ENCODE measurements at regions not wholly inside any gene's neighbourhood (a gene's known extent, or its start where the extent isn't known, plus 50 kb on each side); places are given as distances from the start of the nearest gene placed in this dataset.
A peak's percentile ranks its signal among the peaks of the same experiment; 100 is the strongest.
"Not testable (repeated sequence)": the region's sequence is repeated elsewhere in the genome, so short reads cannot be mapped to it uniquely, and the experiment has no call there.

- no peak for DNase-seq
Observed at GRCh38 chr14:34297786-34298520, 164.1 kb downstream of the SPTSSA start.

GRCh38 chr14:34283590-34283989 is 178.4 kb downstream of the SPTSSA start:
- DNase-seq: no peak

DNA sequence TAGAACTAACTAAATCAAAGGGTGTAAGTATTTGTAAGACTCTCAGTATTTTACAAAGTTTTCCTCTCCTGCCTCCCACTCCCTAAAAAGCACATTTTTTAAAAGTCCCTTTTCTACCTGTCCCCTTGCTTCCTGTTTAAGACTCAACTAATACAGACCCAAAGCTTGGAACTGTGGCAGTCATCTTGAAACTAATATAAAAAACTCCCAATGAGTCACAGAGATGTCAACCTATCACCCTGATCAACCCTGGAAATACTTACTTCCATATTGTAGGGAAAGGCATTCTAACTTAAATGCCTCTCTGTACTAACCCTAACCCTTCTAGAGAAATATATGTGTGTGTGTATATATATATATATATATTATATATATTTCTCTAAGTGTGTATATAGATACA is 184.8 kb downstream of the SPTSSA start:
- peak; percentile 4 for DNase-seq

- DNase-seq: no peak
Observed at GRCh38 chr14:34275530-34275929, 186.5 kb downstream of the SPTSSA start.

- no peak for DNase-seq
Observed at GRCh38 chr14:34275078-34275477, 187.0 kb downstream of the SPTSSA start.

DNA sequence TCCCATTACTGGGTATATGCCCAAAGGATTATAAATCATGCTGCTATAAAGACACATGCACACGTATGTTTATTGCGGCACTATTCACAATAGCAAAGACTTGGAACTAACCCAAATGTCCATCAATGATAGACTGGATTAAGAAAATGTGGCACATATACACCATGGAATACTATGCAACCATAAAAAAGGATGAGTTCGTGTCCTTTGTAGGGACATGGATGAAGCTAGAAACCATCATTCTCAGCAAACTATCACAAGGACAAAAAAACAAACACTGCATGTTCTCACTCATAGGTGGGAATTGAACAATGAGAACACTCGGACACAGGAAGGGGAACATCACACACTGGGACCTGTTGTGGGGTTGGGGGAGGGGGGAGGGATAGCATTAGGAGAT is 188.3 kb downstream of the SPTSSA start:
- not testable (repeated sequence) for DNase-seq

- no peak for DNase-seq
Observed at GRCh38 chr14:34270361-34270760, 191.7 kb downstream of the SPTSSA start.

DNA sequence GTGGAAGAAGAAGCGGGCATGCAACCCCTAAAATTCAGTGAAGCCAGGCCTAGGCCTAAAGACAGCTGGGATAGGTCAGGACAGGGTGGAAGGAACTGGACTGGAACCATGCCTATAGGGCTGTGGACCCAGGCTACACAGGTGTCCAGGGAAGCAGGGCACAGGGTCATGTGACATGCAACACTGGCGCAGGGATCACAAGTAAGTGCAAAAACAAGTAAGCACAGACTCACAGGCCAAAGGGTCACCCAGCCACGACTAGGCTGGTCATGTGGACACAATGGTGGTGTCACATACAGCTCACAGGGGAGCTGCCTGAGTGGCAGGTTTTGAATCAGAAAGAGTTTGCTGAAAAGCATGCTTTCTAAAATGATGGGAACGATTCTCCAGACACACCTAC is 195.7 kb downstream of the SPTSSA start:
- no peak for DNase-seq

DNA sequence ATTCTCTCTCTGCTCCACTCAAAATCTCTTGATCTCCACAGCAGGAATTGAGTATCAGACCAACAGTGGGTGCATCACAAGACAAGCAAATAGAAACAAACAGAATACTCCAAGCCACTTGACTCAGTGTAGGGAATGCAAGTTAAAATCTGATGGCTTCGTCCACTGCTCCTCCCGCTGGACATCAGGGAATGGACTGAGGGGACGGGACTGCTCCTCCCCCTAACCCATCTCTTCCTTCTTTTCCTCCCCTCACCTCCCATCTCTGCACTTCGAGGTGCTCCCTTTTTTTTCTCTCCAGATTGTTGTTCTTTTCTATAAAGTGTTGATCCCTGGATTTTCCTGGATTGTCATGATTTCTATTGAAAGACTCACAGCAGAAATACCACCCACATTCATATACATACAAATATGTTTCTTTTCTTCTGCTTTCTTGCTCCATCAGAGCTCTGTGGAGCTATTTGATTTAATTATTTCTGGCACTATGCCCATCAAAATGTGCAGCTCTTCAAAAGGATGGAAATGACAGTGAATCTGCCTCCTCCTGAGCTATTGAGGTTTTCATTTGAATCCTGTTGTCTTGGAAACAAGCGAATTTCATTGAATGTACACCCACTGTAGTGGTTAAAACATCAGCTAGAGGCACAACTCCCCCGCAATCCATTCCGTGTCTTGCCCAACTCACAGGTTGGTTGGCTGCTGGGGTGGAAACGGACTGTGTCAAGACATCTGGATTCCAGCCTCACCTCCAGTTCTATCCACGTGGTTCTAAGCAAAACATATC is 199.7 kb downstream of the SPTSSA start:
- DNase-seq: no peak

- DNase-seq: no peak
Observed at GRCh38 chr14:34259996-34260395, 202.0 kb downstream of the SPTSSA start.

- DNase-seq: no peak
Observed at GRCh38 chr14:34258318-34258717, 203.7 kb downstream of the SPTSSA start.

DNA sequence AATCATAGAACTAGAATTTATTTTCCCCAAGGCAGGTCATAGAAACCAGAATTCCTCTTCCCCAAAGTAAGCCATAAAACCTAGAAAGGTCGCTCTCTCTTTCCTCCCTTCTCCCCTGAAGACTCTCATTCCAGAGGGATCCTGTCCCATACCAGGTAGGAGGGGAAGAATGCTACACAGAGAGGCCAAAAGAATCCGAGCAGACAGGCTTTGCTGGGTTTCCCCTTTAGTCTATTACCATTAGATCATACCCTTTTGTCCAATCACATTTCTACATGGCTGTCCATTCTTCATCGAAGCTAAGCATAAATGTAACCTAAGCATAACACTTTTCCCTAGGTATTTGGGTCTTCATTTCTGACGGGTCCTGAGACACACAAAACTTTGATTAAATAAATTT is 204.5 kb downstream of the SPTSSA start:
- DNase-seq: no peak

DNA sequence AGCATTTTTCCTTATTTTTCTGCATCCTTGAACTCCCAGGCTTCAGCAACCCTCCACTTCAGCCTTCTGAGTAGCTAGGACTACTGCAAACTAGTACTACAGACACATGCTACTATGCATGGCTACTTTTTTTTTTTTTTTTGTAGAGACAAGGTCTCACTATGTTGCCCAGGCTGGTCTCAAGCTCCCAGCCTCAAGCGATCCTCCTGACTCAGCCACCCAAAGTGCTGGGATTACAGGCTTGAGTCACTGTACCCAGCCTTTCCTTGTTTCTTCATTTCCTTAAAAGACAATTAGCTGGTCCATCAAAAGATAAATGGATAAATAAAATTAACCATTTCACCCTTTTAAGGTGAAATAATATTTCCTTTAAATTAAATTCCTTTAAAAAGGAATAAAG is 205.8 kb downstream of the SPTSSA start:
- no peak for DNase-seq

- DNase-seq: no peak
Observed at GRCh38 chr14:34254571-34254970, 207.5 kb downstream of the SPTSSA start.

DNA sequence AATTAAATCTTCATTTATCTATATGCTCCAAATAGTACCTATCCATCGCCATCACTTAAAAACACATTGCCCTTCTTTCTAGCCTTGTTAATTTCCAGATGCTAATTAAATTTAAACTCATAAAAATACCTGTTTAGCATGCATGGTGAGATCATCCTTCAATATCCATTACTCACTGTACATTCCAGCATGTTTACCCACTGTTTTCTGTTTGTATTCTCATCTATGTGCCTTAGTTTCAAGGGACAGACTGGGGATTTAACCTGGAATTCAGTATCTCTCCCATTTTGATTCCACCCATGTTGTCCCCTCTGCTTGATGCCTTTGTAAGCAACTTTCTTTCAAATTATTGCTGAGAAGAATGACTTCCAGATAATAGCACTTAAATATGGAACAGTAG is 208.0 kb downstream of the SPTSSA start:
- no peak for DNase-seq

DNA sequence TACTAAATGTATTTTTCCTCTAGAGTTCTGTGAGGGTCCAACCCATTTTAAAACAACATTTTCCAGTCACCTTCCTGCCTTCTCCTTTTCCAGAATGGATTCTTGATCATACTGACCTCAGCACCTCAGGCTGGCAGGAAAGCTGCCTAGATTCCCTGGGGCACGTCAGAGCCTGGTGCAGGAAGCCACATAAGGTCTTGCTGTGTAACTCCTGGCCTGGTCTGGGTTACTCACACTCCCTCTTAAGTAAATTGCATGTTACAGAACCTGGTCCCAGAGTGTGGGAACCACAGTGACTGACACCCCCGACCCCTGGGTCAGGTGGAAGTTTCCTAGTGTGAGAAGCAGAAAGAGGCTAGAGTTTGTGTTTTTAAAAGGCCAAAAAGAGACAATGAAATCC is 209.8 kb downstream of the SPTSSA start:
- DNase-seq: no peak

DNA sequence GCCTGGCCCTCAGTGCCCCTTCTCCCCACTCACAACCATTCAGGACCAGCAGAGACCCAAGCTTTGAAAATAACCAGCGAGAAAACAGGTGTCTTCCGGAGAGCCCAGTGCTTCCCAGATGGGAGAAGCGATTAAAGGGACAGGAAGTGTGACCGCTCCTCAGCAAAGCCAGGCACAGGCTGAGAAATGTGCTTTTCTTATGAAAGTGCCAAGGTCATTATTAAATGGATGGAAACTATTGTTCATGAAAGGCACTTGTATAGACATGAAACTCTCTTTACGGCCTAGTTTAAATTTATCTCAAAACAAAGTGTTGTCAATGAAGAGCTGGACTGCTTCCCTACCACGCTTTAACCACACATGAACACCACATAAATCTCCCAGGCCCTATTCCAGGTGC is 210.4 kb downstream of the SPTSSA start:
- no peak for DNase-seq

DNA sequence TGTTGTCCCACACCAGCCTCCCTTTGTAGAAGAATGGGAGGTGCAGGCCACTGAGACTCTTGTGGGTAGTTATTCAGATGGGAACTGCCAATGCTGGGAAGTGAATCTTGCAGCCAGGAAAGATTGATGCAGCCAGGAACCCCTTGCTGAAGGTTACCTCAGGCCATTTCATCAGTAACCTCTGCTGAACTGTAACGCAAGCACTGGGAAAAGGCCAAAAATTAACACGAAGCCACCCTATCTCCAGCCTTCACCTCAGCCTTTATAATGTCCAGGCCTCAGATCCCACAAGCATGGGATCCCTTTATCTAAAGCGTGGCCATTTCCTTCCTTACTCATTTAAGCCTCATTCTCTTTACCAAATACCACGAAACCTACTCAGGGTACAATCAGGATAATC is 211.1 kb downstream of the SPTSSA start:
- DNase-seq: no peak

GRCh38 chr14:34247605-34248004 is 214.4 kb downstream of the SPTSSA start:
- no peak for DNase-seq

DNA sequence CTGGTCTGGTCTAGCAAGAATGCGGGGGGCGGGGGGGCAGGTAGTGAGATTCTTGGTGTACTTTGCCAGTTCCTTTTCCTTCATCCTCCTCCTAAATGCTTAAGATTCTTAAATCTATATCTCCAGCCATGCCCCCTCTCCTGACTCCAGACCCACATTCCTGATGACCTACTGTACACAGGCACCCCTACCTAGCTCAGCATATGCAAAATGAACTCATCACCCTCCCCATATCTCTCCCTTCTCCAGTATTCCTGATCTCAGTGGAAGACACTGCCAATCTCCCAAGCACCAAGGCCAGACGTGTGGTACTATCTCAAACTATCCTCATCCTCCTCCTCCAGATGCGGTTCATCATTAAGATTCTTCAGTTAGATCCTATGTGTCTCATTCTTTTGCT is 215.8 kb downstream of the SPTSSA start:
- no peak for DNase-seq

GRCh38 chr14:34243401-34243800 is 218.6 kb downstream of the SPTSSA start:
- DNase-seq: no peak

DNA sequence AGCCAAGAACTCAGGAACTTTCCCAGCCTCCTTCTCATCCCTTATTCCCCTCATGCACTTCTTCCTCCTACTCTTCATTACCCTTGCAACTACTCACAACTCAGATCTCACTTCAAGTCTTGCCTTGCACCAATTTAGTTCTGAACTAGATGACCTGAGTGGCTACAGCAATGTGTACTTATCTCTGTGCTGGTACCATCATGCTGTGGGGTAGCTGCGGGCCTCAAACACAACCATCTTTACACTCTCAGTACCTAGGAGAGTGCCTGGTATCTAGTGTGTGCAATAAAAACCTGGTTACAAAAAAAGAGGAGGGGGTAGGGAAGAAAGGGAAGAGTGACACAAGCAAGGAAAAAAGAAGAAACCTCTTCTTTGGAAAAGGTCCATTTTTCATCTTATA is 219.0 kb downstream of the SPTSSA start:
- no peak for DNase-seq

GRCh38 chr14:34241185-34241711 is 220.8 kb downstream of the SPTSSA start:
- no peak for DNase-seq

- no peak for DNase-seq
Observed at GRCh38 chr14:34238610-34239009, 223.4 kb downstream of the SPTSSA start.

Data from activated CD4-positive, alpha-beta T cell treated with anti-CD3 and anti-CD28 coated beads, Interleukin-2, amount 50 U/mL, for 16 hours (primary cell).